ENCODE measurements at regions not wholly inside any gene's neighbourhood (a gene's known extent, or its start where the extent isn't known, plus 50 kb on each side); places are given as distances from the start of the nearest gene placed in this dataset.
"Not testable (repeated sequence)": the region's sequence is repeated elsewhere in the genome, so short reads cannot be mapped to it uniquely, and the experiment has no call there.

DNA sequence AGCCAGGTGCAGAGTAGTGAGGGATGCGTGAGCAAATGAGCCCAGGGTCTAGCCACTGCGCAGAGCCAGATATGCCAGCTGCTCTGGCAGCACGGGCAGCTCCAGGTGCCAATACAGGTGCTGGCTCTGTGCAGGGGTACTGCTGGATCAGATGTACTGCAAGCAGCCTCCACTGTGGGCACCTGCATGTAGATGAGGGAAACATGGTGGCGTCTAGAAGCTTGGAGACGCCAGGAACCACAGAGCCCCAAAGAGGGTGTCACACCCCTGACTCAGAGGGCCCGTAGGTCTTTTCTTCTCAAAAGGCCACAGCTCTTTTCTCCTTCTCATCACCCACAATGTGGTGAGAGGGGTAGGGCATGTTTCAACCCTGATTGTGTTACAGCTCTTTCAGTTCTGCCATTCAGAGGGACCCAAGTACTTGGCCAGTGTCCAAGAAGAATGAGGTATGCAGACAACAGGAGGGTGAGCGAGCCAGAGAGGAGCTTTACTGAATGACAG lies 244.4 kb upstream of the SLITRK1 start:
- DNase-seq: peak; percentile 99 to 100

DNA sequence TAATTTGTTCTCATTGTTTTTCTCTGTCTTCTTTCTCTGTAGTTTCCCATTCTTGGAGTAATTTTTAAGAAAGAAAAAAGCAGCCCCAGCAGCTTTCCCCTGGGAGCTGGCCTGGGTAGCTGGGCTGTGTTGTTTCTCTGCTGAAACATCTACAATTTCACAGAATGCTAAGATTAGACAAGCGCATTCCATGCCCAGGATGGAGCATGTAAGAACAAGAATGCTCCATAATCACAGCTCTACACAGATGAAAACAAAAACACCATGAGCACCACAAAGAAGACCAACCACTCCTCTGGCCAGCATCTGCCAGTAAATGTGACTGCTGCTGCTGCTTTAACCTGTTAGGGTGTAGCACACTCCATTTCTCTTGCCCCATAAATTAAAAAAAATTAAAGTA lies 239.2 kb upstream of the SLITRK1 start:
- DNase-seq: no peak

DNA sequence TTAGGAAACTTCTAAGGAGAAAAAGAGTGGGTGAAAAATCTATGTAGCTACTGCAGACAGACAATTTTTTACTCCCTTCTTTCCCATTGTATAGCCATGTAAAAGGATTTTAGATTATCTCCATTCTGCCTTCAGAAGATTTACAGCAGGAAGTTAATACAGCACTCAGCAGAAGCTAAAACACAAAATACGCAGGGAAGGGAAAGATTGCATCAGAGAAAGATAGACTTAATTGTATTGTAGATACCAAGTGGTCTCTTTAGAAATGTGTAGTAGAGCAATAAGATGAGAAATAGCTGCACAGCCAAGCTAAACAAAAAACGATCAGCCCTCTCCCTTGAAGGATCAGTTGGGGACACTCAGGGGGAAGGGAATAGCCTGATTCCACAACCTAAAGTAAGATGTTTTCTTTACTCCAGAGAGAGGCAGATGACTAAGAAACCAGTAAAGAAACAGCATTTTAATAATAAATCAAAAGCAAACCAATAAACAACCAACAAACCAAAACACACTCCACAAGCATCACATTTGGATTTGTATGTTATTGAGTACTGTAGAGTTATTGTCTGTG lies 236.7 kb upstream of the SLITRK1 start:
- no peak for DNase-seq

DNA sequence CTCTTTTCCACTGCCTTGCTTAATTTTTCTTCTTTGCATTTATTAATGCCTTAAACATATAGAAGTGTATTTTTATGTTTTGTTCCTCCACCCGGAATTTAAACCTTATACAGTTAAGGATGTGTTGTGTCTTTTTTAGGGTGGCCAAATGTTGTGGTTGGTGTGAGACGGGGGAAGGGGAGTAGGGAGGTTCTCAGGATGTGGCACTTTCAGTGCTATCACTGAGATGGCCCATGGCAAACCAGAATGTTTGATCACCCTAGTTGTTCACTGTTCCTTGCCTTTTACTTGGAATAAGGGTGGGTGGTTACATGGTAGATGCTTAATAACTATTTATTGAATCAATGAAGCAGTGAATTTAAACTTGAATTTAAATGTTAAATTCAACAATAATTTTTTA lies 216.0 kb upstream of the SLITRK1 start:
- no peak for DNase-seq

DNA sequence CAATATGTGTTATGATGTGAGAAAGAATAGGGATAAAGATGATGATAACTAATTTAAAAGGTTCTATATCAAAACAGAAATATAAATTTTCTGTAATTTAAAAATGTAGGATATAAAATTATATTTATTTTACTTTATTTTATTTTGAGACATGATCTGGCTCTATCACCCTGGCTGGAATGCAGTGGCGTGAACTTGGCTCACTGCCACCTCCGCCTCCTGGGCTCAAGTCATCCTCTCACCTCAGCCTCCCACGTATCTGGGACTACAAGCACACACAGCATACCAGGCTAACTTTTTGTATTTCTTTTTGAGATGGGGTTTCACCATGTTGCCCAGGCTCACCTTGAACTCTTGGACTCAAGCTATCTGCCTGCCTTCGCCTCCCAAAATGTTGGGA lies 214.9 kb upstream of the SLITRK1 start:
- DNase-seq: no peak

DNA sequence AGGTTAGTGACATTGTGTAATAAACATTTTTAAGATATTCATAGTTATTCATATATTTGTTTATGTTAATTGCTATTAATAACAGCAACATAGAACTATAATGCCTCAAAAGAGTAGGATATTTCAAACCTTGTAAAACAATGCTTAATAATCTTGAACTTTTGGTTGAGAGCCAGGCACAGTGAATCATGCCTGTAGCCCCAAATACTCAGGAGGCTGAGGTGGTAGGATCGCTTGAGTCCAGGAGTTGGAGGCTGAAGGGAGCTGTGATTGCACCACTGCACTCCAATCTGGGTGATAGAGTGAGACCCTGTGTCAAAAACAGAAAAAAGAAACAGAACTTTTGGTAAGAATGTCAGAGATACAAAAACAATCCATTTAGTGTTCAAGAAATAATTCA lies 213.9 kb upstream of the SLITRK1 start:
- DNase-seq: no peak

DNA sequence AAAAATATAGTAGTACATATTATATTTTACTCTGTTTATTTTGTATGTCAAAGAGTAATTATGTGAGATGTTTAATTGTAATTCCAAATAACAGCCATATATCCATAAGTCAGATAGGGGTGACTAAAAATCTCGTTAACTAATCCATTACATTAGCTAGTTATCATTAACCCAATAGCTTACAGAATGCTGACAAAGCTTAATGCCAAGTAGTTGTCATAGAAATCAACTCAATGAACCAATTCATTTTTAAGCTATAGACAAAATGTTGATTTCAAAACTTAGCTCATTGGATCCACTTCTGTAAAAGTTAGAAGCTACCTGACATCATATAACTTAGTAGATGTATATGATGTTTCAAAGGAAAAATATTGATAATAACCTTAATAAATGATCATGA lies 206.7 kb upstream of the SLITRK1 start:
- DNase-seq: no peak

DNA sequence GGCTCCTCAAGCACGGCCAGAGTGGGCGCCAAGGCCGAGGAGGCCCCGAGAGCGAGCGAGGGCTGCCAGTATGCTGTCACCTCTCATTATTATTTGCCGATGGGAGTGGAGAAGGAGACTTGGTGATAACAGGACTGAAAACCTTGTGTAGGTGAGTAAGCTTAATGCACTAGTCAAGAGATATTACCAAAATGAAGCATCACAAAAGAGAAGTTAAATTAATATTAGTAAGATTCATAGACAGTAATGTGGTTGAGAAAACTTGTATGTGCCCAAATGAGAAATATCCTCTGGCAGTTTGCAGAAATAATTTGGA lies 204.5 kb upstream of the SLITRK1 start:
- DNase-seq: no peak

DNA sequence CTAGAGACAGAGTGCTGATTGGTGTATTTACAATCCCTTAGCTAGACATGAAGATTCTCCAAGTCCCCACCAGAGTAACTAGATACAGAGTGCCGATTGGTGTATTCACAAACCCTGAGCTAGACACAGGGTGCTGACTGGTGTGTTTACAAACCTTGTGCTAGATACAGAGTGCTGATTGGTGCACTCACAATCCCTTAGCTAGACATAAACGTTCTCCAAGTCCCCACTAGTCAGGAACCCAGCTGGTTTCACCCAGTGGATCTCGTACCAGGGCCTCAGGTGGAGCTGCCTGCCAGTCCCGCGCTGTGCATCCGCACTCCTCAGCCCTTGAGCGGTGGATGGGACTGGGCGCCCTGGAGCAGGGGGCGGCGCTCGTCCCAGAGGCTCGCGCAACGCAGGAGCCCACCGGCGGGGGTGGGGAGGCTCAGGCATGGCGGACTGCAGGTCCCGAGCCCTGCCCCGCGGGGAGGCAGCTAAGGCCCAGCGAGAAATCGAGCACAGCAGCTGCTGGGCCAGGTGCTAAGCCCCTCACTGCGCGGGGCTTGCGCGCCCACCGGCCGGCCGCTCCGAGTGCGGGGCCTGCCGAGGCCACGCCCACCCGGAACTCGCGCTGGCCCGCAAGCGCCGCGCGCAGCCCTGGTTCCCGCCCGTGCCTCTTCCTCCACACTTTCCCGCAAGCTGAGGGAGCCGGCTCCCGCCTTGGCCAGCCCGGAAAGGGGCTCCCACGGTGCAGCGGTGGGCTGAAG lies 204.0 kb upstream of the SLITRK1 start:
- not testable (repeated sequence) for DNase-seq

DNA sequence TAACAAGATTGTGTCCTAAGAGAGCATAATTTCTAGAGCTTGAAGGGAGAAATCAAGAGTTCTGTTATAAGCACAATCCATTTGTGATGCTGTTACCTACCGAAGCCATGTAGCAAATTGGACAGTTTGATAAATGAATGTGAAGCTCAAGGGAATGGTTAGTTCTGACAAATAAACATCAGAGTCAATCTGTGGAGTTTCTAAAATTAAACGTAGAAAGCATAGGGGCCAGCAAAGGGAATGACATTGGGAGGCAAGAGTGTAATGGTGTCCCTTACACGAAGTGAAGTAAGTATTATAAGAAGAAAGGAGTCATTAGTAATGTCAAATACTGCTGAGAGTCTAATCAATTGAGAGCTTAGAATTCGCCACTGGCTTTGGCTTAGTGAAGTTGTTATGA lies 200.2 kb upstream of the SLITRK1 start:
- DNase-seq: no peak

DNA sequence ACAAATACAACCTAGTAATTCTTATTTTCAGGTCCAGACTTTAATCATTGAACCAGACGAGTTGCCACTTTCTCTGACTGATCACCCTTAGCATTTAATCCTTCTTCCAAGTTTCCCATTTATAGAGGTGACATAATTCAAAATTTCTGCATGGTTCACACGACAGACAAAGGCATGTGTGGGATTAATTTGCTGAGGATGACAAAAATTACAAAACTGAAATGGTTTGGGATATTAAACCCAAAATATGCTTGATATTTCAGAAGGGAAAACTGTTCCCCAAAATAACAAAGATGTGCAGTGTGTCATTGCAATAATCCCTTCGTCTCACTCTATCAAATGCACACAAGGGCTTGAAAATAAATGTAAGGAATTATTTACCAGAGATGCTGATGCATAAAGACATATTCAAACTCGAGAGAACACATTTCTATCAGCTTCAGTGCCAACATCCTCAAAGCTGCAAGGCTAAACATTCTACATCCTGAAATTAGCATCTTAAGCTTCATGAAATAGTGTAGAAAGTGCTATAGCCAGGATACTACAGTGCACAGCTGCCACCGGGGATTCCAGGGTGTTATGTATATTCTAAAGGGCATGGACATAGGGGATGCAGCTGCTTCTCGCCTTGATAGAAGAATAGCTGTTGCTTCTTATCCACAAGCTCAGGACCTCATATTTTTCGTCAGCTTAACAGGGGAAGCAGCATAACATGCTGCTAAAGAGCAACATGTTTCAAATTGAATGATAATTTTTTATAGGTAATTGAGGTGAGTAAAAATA lies 198.7 kb upstream of the SLITRK1 start:
- DNase-seq: no peak

DNA sequence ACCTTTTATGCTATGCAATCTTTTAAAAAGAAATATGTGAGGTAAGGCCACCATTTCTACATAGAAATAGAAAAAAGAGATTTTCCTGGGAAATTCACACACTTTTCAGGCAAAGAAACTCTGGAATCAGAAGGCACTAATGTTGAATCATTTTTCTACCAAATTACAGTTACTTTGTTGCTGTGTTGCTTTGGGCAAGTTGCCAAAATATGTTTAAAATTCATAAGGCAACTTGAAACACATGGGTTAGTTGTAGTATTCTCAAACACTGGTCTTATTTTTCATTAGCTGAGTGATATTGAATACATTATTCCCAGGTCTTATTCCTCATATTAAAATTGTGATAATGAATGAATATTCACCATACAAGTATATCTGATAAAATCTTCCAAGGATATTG lies 195.0 kb upstream of the SLITRK1 start:
- DNase-seq: no peak

DNA sequence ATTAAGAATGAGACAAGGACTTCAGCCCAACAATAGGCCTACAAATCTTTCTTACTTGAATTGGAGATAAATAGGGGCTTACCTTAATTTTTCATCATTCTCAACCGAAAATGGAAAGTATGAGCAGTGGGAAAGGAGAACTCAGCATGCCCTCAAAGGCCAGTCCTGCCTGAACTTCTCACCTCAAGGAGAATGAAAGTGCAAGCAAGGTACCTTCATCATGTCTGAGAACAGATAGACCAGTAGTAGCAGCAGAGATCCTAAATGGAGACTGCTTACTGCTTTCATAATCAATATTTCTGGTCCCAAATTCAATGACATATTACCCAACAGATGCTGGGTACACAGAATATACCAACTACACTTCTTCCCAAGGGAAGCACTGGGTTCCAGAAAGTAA lies 194.0 kb upstream of the SLITRK1 start:
- DNase-seq: no peak

DNA sequence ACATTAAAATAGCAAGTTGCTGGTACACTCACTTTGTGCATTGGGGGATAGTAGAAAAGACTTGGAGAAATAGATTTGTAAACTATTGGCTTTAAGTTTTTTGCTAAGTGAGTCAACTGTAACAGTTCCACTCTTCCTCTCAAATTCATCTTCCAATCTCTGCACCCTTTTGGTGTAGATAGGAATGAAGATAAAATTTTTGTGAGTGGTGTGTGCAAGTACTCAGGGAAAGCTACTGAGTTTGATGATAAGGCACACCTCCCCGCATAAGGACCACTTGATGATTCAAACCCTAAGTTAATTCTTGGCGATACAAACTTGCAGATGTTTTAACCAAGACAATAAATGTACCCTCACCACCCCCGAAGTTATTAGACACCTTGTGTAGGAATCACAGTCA lies 168.3 kb upstream of the SLITRK1 start:
- no peak for DNase-seq

DNA sequence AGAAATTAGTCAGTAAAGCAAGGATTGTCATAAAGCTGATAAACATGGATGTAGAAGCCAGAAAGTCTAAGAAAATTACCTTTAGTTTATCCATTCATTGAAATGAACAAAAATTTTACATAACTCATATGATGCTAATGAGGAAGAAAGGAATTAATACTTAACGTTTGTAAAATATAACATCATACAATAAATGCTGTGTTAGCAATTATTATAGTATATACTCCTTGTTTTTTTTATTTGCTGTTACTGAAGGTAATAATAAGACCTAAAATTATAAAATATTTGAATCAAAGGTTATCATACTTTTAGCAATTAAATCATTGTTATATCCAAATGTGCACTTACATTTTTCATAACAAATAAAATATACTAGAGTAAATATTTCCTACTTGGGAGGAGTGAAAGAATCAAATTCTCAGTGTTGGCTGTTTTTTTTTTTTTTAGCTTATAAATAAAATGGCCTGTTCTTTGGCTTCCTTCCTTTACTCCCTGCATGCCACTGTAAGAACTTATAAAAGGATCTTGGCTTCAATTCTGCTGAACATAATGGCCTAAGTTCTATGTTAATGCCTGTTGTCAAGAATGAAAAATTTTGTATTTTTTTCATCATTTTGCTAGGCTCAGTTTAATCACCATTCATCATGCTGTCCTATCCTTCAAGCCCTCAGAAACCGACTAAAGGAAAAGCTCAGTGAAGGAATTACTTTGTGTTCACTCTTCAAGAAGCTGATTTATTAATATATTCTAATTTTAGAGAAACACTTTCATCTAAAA lies 167.4 kb upstream of the SLITRK1 start:
- DNase-seq: no peak

DNA sequence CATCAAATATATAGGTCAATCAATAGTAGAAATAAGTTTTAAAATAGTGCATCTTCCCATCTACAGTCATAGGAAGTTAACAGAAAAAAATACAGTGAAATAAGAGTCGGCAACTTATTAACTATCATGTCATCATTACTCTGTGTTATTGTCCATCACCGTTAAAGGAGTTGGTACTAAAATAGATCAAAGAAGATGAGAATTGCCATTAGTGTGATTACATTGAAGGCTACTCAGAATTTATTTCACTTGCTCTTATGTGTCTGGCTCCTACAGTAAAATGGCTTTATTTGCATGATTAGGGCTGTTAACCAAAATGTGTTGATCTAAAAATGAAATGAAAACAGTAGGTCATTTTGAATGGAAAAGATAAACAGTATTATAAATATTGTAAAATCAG lies 162.5 kb upstream of the SLITRK1 start:
- no peak for DNase-seq

DNA sequence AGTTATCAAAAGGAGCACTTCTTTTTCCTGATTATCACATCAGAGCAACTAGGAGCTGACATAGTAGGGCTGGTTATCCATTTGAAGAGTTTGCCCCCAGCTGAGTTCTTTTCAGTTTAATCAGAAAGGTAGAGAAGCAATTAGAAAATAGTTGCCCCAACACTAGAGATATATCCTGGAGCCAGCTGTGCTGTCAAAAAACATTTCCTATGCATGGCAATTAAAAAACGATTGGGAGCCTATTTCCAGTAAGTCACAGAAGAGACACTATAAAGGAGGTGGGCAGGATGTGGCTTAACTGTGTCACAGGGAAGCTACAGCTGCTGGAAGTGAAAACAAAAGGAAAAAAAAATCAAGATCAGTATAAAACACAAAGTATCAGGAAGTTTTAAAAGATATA lies 155.7 kb upstream of the SLITRK1 start:
- DNase-seq: peak in 1 of 2 experiments; percentile 42

DNA sequence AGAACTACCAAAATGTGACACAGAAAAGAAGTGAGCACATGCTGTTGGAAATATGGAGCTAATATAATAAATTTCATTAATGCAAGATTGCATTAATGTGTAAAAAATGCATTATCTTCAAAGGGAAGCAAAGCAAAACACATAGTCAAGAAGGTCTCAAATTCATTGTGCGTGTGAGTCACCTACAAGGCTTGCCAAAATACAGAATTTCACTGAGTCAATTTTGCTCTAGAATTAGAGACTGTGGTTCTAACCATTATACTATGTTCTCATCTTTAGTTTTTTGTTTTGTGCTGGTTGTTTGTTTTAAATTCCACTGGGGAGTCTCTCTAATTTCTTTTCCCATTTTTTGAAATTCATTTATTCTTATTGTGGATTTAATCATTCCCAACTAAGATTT lies 149.8 kb upstream of the SLITRK1 start:
- DNase-seq: no peak

DNA sequence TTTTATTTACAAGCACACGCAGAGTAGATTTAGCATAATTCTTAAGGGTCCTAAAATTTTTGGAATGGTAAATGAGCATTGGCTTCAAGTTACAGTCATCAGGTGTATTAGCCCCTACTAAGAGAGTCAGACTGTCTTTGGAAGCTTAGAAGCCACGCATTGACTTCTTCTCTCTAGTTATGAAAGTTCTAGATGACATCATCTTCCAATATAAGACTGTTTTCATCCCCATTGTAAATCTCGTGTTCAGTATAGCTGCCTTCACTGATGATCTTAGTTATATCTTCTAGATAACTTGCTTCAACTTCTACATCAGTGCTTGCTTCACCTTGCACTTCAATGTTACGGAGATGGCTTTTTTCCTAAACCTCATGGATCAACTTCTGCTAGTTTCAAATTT lies 148.8 kb upstream of the SLITRK1 start:
- DNase-seq: no peak

DNA sequence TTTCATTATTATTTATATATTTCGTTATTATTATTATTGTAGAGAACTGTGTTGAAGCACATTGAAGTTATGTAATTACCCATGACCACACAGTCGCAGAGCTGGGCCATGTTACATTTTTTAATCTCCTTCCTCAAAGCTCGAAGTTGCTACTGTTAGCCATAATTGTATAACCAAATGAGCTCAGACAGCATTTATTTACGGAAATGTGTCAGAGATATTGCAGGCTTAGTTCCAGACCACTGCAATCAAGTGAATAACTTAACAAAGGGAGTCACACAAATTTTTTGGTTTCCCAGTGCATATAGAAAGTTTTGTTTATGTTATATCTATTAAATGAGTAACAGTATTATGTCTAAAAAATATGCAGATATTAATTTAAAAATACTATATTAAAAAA lies 147.1 kb upstream of the SLITRK1 start:
- no peak for DNase-seq

DNA sequence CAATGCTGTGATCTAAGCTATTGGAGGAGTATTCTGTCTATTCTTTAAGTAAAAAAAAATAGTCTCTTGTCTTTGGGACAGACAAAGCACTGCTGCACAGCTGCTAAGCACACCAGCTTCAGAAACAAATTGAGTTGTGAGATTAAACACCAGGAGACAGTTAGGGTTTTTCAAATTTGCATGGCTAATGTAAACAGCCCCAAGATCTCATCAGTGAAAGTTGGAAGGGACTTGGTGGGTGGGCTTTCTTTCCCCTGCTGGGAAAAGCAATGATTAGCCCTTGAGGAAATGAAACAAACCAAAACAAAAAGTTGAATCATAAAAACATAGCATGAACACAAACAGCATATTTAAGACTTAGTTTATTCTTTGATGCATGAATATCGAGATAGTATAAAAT lies 143.6 kb upstream of the SLITRK1 start:
- DNase-seq: no peak

DNA sequence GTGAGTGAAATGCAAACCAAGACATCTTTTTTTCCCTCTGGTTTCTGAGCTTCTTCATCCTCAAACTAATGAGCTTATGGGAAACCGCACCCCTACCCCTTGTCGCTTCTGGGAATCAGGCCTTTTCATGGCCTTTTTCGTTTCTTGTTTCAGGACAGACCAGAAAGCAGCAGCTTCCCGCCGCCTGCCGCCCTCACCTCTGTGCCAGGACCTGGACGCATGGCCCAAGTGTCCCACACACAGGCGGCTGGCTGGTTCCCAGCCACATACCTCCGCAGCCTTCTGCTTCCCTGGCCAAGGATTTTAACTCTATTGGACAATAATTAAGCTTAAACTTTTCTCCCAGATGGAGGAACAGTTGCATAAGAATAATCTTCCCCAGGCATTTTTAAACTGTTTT lies 114.1 kb upstream of the SLITRK1 start:
- DNase-seq: no peak

DNA sequence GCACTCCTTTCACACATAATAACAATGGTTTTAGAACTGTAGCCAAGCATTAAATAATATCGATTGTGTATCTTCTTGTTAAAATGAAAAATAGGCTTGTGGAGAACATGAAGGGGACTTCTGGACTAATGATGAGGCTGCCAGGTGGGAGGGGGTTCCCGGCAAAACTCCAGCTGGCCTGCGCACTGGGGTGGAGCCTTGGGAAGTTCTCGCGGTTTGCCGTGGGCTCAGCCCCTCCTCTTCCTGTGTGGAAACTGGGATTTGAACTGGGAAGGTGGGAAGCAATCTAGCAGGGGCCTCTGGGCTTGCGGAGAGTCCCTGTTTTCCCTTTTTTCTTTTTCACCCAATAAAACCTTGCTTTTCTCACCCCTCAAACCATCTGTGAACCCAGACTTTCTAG lies 113.7 kb upstream of the SLITRK1 start:
- no peak for DNase-seq

Measured in SHP77 (cell line).